GM18511 (cell line): ENCODE measurements at regions not wholly inside any gene's neighbourhood (a gene's known extent, or its start where the extent isn't known, plus 50 kb on each side); places are given as distances from the start of the nearest gene placed in this dataset.
"Not testable (repeated sequence)": the region's sequence is repeated elsewhere in the genome, so short reads cannot be mapped to it uniquely, and the experiment has no call there.

ENCODE experiments used
- ATAC-seq: cut with Tn5 transposase; IDR thresholded peaks from one replicate; pipeline ENCODE4 v1.9.1; 2021; ENCODE audit warnings: mild to moderate bottlenecking, moderate library complexity; ENCODE audit not compliant: unreplicated experiment

GRCh38 chr3:89002191-89002590 is 105.2 kb upstream of the EPHA3 start:
- ATAC-seq = no peak

GRCh38 chr3:89013536-89013935 is 93.9 kb upstream of the EPHA3 start:
- no peak for ATAC-seq

- ATAC-seq = no peak
These were observed 89.9 kb upstream of the EPHA3 start for GRCh38 chr3:89017531-89017930.

- no peak for ATAC-seq
These were observed 82.2 kb upstream of the EPHA3 start for GRCh38 chr3:89025185-89025584.

GRCh38 chr3:89032346-89033013 is 74.9 kb upstream of the EPHA3 start:
- no peak for ATAC-seq

GRCh38 chr3:89034723-89035122 is 72.7 kb upstream of the EPHA3 start:
- not testable (repeated sequence) for ATAC-seq

- ATAC-seq = no peak
These were observed 68.6 kb upstream of the EPHA3 start for GRCh38 chr3:89038869-89039268.

GRCh38 chr3:89042236-89042835 is 65.1 kb upstream of the EPHA3 start:
- ATAC-seq = no peak

GRCh38 chr3:89043406-89043932 is 64.0 kb upstream of the EPHA3 start:
- no peak for ATAC-seq

GRCh38 chr3:89046661-89047060 is 60.8 kb upstream of the EPHA3 start:
- ATAC-seq = no peak

- ATAC-seq = no peak
These were observed 58.3 kb upstream of the EPHA3 start for GRCh38 chr3:89049119-89049518.

GRCh38 chr3:89052386-89052785 is 55.0 kb upstream of the EPHA3 start:
- no peak for ATAC-seq

- no peak for ATAC-seq
These were observed 50.0 kb upstream of the EPHA3 start for GRCh38 chr3:89057398-89057797.
